SK-N-MC (cell line): ENCODE measurements at regions not wholly inside any gene's neighbourhood (a gene's known extent, or its start where the extent isn't known, plus 50 kb on each side); places are given as distances from the start of the nearest gene placed in this dataset.

Source experiments
- EZH2 ChIP-seq: fragments of 200-600 bp; sonication (generic); IDR thresholded peaks from one replicate; pipeline ENCODE4 v1.6.1; 2017; ENCODE audit warnings: antibody characterized with exemption
- POLR2AphosphoS5 ChIP-seq: IDR thresholded peaks from 2 replicates; pipeline ENCODE4 v1.6.1; 2012; ENCODE audit warnings: mild to moderate bottlenecking, low read depth, low read length, borderline replicate concordance

DNA sequence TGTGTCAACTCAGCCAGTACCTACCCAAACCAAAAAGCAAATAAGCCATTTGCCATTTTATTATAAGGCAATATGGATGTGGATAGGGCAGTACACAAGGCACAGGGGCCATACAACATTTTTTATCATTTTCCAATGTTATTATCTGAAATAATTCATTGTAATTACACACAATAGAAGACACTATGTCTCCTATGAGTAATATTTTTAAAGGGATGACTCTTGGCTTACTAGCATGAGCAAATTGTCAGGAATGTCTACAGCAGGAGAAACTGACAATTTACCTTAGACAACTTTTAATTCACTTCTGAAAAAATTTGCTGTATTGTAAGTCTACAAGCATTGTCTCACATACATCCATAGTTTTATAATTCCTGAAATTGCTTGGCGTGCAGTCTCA is 1193.9 kb upstream of the CELF4 start:
- TF ChIP-seq EZH2 (no peak), POLR2AphosphoS5 (no peak)
